ENCODE measurements at regions not wholly inside any gene's neighbourhood (a gene's known extent, or its start where the extent isn't known, plus 50 kb on each side); places are given as distances from the start of the nearest gene placed in this dataset.

GRCh38 chr14:71466251-71466650 lies 466.0 kb upstream of the RGS6 start:
- Histone ChIP-seq H3K36me3 (ENCODE audit: control insufficient read depth, insufficient read depth, low read length) (no peaks in the 10 kb centered on the region), H3K9me1 (ENCODE audit: control insufficient read depth, insufficient read depth, low read length) (no peaks in the 10 kb centered on the region), H3K79me2 (ENCODE audit: control insufficient read depth, insufficient read depth, low read length) (no peaks in the 10 kb centered on the region), H3K27me3 (ENCODE audit: control insufficient read depth in 2 of 2, insufficient read depth in 2 of 2, low read length in 2 of 2) (no peaks in the 10 kb centered on the region), H3K9me3 (replicated peaks; ENCODE audit: control insufficient read depth, insufficient read depth, low read depth, low read length) (no peaks in the 10 kb centered on the region), H3K27ac (ENCODE audit: extremely low read depth, low read depth, low read length) (no peak overlapping the region), H3K9ac (ENCODE audit: insufficient read depth in 1 of 2, low read depth in 2 of 2, low read length in 2 of 2) (no peak overlapping the region), H3K4me1 (replicated peaks in 1 of 2; ENCODE audit: control insufficient read depth in 2 of 2, insufficient read depth in 2 of 2, low read length in 2 of 2) (peaks cover 0 to 11% of the 10 kb centered on the region in 2 experiments; a peak in 3 of 5 replicates), H3K4me3 (no peak overlapping the region), H3K4me2 (ENCODE audit: insufficient read depth, low read length) (no peak overlapping the region), H2AFZ (ENCODE audit: low read depth, low read length) (no peak overlapping the region), H4K20me1 (replicated peaks; ENCODE audit: control insufficient read depth, insufficient read depth, low read length) (no peaks in the 10 kb centered on the region)
- BruUV-seq (replicated peaks): no TSS peak
- DNase-seq (ENCODE audit: extremely low read depth in 1 of 4, low spot score in 3 of 4): no peak
- FAIRE-seq: no peak
- in situ Hi-C loops (cut with MboI): no loop called here
- ATAC-seq: no peak
- POLR2A ChIA-PET: no interaction called here
- CTCF ChIA-PET (ENCODE audit: low intra/inter-chr PET ratio): no interaction called here
- WGBS (ENCODE audit: insufficient coverage, low coverage, missing lambda C conversion rate): 86% methylated on average over 2 of the region's 3 CpGs
- intact Hi-C loops (cut with micrococcal nuclease): no loop called here
- TF ChIP-seq RHOXF2B (CRISPR knock-in tag; conservative IDR thresholded peaks at IDR 0.05) (no peak), KAT8 (IDR thresholded peaks at IDR 0.05; ENCODE audit: low read depth) (no peak), MXI1 (IDR thresholded peaks at IDR 0.05; ENCODE audit: low read depth, low read length) (no peak), ZBTB9 (CRISPR knock-in tag; IDR thresholded peaks at IDR 0.05) (no peak), HOXB6 (CRISPR knock-in tag; IDR thresholded peaks at IDR 0.05; ENCODE audit: borderline replicate concordance) (no peak), NFATC3 (IDR thresholded peaks at IDR 0.05) (no peak), NR0B1 (IDR thresholded peaks at IDR 0.05; ENCODE audit: partially characterized antibody) (no peak), THRB (CRISPR knock-in tag; conservative IDR thresholded peaks at IDR 0.05) (no peak), FOXJ3 (CRISPR knock-in tag; IDR thresholded peaks at IDR 0.05) (no peak), MTA2 (IDR thresholded peaks at IDR 0.05; ENCODE audit: low read depth) (no peak), ARNT (IDR thresholded peaks at IDR 0.05) (no peak), MED1 (CRISPR knock-in tag; IDR thresholded peaks at IDR 0.05; ENCODE audit: borderline replicate concordance) (no peak), RBM25 (IDR thresholded peaks at IDR 0.05; ENCODE audit: low read depth, low read length, severe bottlenecking) (no peak), NR2F6 (CRISPR knock-in tag; IDR thresholded peaks at IDR 0.05) (no peak), SUPT5H (IDR thresholded peaks at IDR 0.05) (no peak), ZNF174 (CRISPR knock-in tag; IDR thresholded peaks at IDR 0.05) (no peak), FOXM1 (IDR thresholded peaks at IDR 0.05; ENCODE audit: low read depth) (no peak), FOXM1 (CRISPR knock-in tag; IDR thresholded peaks at IDR 0.05; ENCODE audit: low read depth) (no peak), FOXP1 (CRISPR knock-in tag; IDR thresholded peaks at IDR 0.05) (no peak)

Measured in K562 (cell line).